GM12872 (cell line): ENCODE measurements at regions not wholly inside any gene's neighbourhood (a gene's known extent, or its start where the extent isn't known, plus 50 kb on each side); places are given as distances from the start of the nearest gene placed in this dataset.

Source experiments
- TF ChIP-seq, protein P1 (sequence below): IDR thresholded peaks from 3 replicates; pipeline ENCODE4 v1.5.1; 2011; ENCODE audit warnings: low read depth, mild to moderate bottlenecking, low read length, moderate library complexity; ENCODE audit not compliant: insufficient read depth

DNA sequence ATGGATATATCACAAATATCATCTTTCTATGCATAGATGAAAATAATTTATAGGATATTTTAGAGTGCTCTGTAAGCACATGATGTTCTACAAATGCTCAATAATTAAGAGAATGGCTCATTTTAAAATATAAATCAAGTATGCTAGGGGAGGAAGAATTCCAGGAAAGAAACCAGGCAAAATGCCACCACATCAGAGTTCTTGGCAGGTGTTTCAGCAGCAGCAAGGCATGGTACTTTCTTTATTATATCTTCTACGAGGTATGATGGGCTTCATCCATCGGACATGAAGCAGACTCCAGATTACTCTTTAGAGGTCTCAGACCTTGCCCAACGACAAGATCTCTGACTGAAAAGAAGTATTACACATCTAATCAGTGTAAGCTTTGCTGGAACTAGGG is 316.3 kb upstream of the ARRDC3 start:
- TF ChIP-seq, protein P1, sequence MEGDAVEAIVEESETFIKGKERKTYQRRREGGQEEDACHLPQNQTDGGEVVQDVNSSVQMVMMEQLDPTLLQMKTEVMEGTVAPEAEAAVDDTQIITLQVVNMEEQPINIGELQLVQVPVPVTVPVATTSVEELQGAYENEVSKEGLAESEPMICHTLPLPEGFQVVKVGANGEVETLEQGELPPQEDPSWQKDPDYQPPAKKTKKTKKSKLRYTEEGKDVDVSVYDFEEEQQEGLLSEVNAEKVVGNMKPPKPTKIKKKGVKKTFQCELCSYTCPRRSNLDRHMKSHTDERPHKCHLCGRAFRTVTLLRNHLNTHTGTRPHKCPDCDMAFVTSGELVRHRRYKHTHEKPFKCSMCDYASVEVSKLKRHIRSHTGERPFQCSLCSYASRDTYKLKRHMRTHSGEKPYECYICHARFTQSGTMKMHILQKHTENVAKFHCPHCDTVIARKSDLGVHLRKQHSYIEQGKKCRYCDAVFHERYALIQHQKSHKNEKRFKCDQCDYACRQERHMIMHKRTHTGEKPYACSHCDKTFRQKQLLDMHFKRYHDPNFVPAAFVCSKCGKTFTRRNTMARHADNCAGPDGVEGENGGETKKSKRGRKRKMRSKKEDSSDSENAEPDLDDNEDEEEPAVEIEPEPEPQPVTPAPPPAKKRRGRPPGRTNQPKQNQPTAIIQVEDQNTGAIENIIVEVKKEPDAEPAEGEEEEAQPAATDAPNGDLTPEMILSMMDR: no peak

DNA sequence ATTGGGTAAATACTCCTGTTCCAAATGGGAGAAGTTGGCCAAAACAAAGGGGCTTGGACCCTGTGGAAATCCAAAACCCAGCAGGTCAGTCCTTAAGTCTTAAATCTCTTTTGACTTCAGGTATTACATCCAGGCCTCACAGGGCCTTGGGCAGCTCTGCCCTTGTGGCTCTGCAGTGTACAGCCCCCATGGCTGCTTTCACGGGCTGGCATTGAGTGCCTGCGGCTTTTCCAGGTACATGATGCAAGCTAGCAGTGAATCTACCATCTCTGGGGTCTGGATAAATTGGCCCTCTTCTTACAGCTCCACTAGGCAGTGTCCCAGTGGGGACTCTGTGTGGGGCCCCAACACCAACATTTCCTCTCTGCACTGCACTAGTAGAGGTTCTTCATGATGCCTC is 308.5 kb upstream of the ARRDC3 start:
- TF ChIP-seq, protein P1: no peak

DNA sequence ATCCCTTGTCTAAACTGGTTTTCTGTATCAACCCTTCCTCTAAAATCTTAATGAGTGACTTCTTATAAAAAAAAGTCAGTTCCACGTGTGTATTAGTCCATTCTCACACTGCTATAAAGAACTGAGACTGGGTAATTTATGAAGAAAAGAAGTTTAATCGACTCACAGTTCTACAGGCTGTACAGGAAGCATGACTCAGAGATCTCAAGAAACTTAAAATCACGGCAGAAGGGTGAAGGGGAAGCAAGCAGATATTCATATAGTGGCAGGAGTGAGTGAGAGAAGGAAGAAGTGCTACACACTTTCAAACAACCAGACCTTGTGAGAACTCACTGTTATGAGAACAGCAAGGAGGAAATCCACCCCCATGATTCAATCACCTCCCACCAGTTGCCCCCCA is 307.8 kb upstream of the ARRDC3 start:
- TF ChIP-seq, protein P1: no peak

DNA sequence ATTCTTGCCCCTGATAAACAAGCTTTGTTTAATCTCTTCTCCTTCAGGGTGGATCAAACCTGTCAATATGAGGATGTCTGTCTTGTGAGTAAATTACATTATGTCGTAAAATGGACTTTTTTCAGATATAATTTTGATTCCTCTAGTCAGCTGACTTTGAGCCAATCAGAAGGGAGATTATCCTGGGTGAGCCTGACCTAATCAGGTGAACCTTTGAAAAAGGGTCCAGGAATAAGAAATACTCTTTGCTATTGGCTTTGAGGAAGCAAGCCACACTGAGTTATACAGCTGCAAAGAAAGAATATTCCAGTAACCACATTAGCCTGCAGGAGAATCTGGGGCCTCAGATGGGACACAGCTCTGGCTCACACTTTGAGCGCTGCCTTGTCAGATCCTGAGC is 304.3 kb upstream of the ARRDC3 start:
- TF ChIP-seq, protein P1: no peak

DNA sequence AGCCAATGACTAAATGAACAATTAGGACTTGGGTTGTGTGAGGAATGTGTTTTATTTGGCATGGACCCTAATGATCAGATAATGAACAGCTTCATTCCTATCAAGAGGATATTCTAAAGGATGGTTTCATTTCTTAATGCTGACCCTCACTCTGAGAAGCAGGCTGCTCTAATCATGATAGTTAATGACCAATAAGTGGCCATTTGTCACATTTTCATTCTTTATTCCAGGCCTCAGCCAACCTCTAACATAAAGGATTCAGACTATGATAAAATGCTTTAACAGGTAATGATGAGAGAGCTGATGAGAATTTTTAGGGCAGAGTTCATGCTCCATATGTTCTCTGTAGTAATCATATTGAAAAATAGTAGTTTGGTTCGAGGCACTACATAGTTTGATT is 301.5 kb upstream of the ARRDC3 start:
- TF ChIP-seq, protein P1: no peak

DNA sequence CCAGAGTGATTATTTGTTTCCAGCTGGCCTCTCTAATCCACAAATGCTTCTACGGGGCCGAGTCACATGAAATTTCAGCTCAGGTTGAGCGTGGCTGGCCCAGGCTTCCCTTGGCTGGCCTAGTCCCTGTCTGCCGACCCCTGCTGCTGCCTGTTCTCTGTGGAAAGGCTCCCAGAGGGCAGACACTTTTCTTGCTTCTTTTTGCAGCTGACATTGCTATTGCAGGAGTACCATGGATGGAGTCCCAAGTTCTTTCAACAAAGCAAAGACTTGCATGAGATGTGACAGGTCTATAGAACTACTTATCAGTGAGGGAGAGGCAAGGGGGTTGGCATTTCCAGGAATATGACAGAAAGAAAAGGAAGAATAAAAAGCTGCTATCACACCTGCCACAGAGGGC is 287.4 kb upstream of the ARRDC3 start:
- TF ChIP-seq, protein P1: no peak

DNA sequence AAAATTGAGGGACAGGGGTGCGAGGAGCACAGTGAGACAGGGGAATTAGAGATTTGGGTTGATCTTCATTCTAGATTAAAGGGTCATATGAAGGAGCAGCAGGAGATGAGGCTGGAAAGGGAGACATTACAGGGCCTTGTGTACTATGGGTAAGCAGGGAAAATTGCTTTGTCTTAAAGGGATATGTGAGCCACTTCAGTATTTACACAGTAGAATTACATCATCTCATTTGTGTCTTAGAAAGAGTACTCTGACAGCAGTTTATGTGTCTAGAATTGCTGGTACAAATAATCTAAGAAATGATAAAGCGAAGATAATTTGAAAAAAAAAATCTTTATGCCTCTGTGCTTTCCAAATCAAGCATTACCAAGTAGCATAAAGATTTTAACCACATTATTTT is 287.0 kb upstream of the ARRDC3 start:
- TF ChIP-seq, protein P1: no peak

DNA sequence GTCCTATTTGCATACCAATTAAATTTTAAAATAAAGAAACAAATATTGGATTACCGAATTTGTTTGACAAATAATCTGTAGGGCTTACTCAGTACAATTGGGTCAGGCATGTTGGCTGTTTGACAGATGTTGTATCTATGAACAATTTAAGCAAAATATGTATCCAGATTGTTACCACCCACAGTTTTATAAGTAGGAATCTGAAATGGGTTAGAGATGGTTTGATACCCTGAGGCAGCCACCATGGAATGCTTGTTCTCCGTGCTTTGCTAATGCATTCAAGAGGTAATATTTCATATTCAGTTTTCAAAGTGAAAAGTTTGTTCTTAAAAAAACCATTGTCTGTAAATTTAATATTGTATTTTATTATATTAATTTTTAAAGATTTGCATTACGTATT is 285.1 kb upstream of the ARRDC3 start:
- TF ChIP-seq, protein P1: no peak
